Islet precursor cell (in vitro differentiated cells): ENCODE measurements at regions not wholly inside any gene's neighbourhood (a gene's known extent, or its start where the extent isn't known, plus 50 kb on each side); places are given as distances from the start of the nearest gene placed in this dataset.

Experiments used
- DNase-seq: peaks from one replicate; pipeline ENCODE4 v3.0.0-alpha.2; 2018

DNA sequence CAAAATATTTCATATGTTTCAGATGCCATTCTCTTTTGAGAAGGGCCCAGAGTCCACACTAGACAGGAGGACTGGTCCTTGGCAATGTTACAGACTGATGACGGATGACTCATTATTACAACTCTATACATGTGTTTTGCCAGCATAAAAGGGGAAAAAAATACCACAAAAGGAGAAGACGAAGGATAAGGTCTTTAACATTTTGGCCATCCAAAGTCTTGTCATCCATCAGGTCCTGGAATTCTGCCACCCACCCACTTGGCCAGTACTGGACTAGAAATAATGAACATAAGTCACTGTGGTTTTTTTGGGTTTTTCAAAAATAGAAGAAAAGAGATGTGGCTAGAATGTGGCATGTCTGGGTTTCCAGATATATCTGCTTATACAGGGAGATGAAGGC, 57.7 kb upstream of the BDNF start:
- DNase-seq = no peak

DNA sequence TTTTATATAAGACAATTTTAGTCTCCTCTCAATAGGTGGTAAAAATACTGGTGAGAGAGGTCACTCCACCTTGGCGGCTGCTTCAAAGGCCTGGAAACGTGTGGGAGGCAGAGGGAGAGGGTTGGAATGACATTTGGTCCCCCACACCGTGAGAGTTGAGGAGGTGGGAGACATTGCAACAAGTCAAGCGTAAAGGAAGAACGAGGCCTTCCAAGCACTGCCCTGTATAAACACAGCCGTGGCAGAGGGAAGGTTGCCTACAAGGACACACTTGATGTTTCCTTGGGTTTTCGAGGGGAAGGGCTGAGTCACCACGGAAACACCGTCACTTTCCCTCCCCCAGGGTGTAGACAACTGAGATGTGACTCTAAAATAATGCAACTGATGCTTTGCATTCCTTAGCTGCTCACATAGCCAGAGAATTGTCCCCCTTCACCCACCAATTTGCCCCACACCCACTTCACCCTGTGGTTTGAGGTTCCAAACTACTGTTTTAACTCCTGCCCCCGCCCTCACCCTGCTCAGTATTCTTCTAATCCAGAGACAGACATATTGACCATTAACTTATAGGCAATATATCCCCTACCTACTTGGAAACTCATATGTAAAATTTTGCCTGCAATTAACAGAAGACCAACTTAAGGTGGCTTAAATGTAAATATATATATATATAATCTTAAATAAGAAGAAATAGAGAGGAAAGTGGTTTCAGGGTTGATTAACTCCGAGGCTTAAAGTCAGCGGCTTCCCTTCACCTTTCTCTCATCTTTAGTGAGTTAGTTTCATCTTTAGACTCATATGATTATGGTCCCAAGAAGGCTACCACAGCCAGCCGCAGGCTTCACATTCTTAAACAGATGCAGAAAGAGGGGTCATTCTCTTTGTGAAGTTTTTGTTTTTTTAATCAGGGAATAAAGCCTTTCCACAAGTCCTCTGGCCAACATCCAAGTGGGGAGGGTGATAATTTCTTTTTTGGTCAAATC, 54.1 kb upstream of the BDNF start:
- no peak for DNase-seq
